D341Med (cell line): ENCODE measurements at regions not wholly inside any gene's neighbourhood (a gene's known extent, or its start where the extent isn't known, plus 50 kb on each side); places are given as distances from the start of the nearest gene placed in this dataset.
"Not testable (repeated sequence)": the region's sequence is repeated elsewhere in the genome, so short reads cannot be mapped to it uniquely, and the experiment has no call there.

Source experiments
- DNase-seq: peaks from one replicate; pipeline ENCODE4 v3.0.0; 2012; ENCODE audit warnings: low spot score

DNA sequence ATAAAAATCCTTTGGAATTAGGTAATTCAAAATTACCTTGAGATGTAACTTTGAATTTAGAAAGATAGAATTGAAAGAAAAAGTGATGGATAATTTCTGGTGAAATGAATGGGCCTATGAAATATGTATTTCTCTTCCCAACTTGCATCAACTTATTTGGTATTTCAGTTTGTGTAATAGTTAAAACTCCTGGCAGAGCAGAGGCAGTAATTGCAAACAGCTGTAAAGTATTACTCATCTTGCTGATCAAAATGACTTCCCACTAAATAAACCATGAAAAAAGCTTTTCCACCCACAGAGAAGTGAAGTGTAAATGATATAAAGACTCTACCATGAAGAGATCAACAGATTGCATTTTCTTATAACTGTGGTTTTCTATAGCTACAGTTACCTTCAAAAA is 201.0 kb downstream of the POTED start:
- not testable (repeated sequence) for DNase-seq

GRCh38 chr21:13806444-13806843 is 196.9 kb downstream of the POTED start:
- DNase-seq, result not testable (repeated sequence)

DNA sequence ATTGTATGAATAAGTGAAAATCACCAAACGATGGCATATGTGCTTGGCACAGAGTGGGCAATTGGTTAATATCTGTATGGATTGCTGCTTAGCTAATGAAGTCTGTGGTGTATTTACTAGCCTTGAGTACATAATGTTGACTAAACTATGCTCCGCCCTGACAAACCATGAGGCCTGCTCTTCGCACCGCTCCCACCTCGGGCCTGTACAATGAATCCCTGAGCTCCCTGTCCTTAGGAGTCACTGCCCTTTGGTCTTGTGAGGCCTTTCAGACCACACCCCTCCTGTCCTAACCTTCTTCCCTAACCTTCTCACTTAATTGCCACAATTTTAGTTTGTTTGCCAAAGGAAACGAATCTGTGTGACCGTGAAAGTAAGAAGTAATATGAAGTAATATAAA is 193.2 kb downstream of the POTED start:
- DNase-seq, result not testable (repeated sequence)
